Activated CD8-positive, alpha-beta T cell treated with anti-CD3 and anti-CD28 coated beads, Interleukin-2, amount 10 ng/mL, durations not matched to agents 7 days and 5 days (primary cell): ENCODE measurements at regions not wholly inside any gene's neighbourhood (a gene's known extent, or its start where the extent isn't known, plus 50 kb on each side); places are given as distances from the start of the nearest gene placed in this dataset.

Experiments used
- ATAC-seq: fragments of 150-1000 bp; cut with Tn5 transposase; one replicate; pipeline ENCODE4 v1.10.0; 2021; ENCODE audit warnings: moderate library complexity
- CTCF ChIA-PET: fragments of 350-600 bp; sonication (Branson Sonifier 250); formaldehyde crosslinking; loops from one replicate; lab custom pipeline; 2021; ENCODE audit warnings: antibody characterized with exemption; lab: Charles Lee
- POLR2A ChIA-PET: fragments of 350-600 bp; sonication (Branson Sonifier 250); formaldehyde crosslinking; loops from one replicate; lab custom pipeline; 2021; ENCODE audit warnings: antibody characterized with exemption; lab: Charles Lee
- DNase-seq: peaks from one replicate; pipeline ENCODE4 v3.0.0-alpha.2; 2020
- H3K27ac Mint-ChIP-seq: one replicate; pipeline ENCODE4 v1.8.0; 2021; ENCODE audit warnings: mild to moderate bottlenecking, mixed read lengths
- H3K27me3 Mint-ChIP-seq: one replicate; pipeline ENCODE4 v1.8.0; 2021; ENCODE audit warnings: low read depth, mixed read lengths
- H3K36me3 Mint-ChIP-seq: one replicate; pipeline ENCODE4 v1.8.0; 2021; ENCODE audit warnings: low read depth, mixed read lengths
- H3K4me1 Mint-ChIP-seq: one replicate; pipeline ENCODE4 v1.8.0; 2021; ENCODE audit warnings: low read depth, mixed read lengths
- H3K4me3 Mint-ChIP-seq: one replicate; pipeline ENCODE4 v1.8.0; 2021; ENCODE audit warnings: mild to moderate bottlenecking, mixed read lengths
- H3K9me3 Mint-ChIP-seq: one replicate; pipeline ENCODE4 v1.8.0; 2022; ENCODE audit warnings: mixed read lengths; ENCODE audit not compliant: insufficient read depth

DNA sequence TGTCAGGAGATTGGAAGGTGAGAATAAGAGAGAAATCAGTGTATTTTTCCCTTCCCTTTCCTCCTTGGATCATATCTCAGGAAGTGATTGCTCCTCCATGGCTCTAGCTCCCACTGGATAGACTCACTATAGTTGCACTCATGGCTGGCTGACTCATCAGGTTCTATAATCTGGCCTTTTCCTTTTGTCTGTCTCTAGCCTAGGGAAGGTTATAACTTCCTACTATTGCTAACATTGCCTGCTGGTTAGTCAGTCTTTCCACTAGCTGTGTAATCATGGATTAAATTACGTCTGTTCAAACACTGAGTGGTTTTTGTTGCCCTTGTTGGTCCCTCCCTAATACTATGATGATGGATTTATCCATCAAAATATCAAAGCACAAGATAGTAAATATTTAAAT lies 195.5 kb upstream of the VEGFC start:
- CTCF ChIA-PET, result no interaction called here
- Mint-ChIP-seq H3K9me3 (no peaks in the 10 kb centered on the region), H3K36me3 (no peaks in the 10 kb centered on the region), H3K27ac (no peak overlapping the region), H3K4me1 (no peaks in the 10 kb centered on the region), H3K4me3 (no peak overlapping the region), H3K27me3 (no peaks in the 10 kb centered on the region)
- DNase-seq (no peak), ATAC-seq (no peak)
- POLR2A ChIA-PET, result no interaction called here

DNA sequence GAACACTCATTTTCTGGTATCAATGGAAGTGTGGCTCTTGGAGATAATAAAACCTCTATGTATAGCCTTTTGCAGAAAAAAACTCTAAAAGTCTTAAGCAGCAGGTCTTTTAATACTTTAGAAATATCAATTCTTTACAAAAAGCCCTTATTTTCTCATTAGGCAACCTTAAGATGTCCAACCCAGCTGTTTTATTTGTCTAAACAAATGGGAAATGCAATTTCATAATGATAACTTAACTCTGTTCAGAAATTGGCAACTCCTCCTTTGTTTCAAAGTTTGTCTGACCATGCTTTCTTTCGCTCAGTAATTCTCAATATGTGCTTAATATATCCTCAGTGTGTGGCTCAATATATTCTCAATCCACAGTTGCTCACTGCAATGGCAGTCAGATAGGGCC lies 196.5 kb upstream of the VEGFC start:
- H3K27ac Mint-ChIP-seq, result no peak overlapping the region
- H3K4me1 Mint-ChIP-seq, result no peaks in the 10 kb centered on the region
- ChIA-PET CTCF (interaction anchor here (0.6 kb wide), 1 partner anchor 905 kb away, joined by 3 read pairs; no protein-coding TSS in a partner anchor), POLR2A (no interaction called here)
- no peak overlapping the region for H3K4me3 Mint-ChIP-seq
- no peak for DNase-seq
- no peaks in the 10 kb centered on the region for H3K27me3 Mint-ChIP-seq
- ATAC-seq, result no peak
- H3K36me3 Mint-ChIP-seq, result no peaks in the 10 kb centered on the region
- no peaks in the 10 kb centered on the region for H3K9me3 Mint-ChIP-seq

DNA sequence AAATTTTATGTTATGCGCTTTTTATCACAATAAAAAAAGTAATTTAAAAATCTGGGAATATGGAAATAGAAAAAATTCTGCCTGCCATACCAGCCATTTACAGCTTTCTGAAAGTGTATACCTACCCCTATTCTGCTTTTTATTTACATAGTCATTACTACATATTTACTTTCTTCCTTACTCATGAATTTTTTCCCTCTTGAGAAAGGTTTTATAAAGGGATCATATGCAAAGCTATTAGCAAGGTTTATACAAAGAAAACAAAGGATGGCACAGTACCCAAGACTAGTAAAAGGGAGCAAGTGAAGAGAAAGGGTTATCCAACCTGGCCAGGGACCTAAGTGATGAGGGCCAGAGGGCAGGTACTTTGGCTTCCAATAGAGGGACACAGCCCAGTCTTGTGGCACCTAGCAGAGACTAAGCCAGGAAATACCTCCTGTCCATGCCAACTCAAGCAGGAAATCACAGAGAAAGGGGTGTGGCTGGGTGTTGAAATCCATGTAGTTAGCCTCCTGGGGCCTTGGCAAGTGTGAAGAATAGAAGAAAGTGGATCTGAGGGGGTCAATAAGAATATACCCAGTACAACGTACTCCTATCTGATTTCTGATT lies 207.3 kb upstream of the VEGFC start:
- Mint-ChIP-seq H3K4me1 (no peaks in the 10 kb centered on the region), H3K27ac (no peak overlapping the region), H3K9me3 (no peaks in the 10 kb centered on the region), H3K36me3 (no peaks in the 10 kb centered on the region), H3K4me3 (no peak overlapping the region), H3K27me3 (no peaks in the 10 kb centered on the region)
- CTCF ChIA-PET, result no interaction called here
- DNase-seq (no peak), ATAC-seq (no peak)
- POLR2A ChIA-PET, result no interaction called here

DNA sequence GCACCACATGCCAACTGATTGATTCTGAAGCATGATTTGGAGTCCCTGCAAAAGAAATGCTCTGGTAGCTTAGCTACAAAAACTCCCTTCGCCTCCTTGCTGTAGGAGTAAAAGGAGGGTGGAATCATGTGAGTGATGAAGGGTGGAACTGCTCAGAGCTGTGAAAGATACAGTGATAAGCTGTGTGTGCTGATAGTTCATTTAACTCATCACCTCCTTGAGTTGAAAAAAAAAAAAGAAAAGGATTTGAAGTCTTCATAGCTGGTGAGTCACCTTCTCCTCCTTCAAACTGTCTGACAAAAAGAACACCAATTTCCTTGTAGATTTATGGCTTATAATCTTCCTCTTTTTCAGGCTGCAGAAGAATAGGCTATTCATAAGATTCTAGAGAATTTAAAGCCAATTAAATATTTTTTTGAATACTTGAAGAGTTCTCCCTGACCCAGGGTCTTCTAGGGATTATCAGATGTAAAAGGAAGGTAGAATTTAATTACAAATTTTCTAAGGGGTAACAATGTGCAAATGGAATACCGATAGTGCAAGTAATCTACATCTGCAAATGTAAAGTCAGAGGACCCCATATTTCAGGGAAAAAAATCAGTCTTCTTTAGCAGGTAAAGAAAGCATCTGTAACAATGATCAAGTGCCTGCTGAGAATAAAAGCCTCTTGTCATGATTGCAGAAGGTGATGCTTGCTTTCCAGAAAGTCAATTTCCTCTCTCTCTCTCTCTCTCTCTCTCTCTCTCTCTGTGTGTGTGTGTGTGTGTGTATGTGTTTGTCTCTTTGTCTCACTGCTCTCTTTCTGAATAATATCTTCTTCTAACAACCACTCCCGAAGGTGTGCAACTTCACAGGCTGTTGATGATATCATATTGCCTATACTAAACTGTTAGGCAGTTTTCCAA lies 208.8 kb upstream of the VEGFC start:
- no peaks in the 10 kb centered on the region for H3K36me3 Mint-ChIP-seq
- CTCF ChIA-PET, result no interaction called here
- H3K27me3 Mint-ChIP-seq, result no peaks in the 10 kb centered on the region

DNA sequence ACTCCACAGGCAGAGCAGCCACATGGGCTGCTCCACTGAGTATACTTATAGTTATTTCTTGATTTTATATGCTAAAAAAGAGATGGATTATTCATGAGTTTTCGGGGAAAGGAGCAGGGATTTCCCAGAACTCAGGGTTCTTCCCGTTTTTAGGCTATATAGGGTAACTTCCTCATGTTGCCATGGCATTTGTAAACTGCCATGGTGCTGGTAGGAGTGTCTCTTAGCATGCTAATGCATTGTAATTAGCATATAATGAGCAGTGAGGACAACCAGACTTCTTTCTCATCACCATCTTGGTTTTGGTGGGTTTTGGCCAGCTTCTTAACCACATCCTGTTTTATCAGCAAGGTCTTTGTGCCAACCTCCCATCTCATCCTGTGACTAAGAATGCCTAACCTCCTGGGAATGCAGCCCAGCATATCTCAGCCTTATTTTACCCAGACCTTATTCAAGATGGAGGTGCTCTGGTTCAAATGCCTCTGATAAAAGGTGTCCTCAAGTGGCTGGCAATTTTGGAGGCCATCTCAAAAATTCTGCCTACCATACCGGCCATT lies 213.0 kb upstream of the VEGFC start:
- ATAC-seq (no peak), DNase-seq (no peak)
- Mint-ChIP-seq H3K9me3 (no peaks in the 10 kb centered on the region), H3K4me3 (no peak overlapping the region), H3K27ac (no peak overlapping the region), H3K4me1 (peaks cover 5% of the 10 kb centered on the region), H3K27me3 (no peaks in the 10 kb centered on the region), H3K36me3 (no peaks in the 10 kb centered on the region)
- ChIA-PET POLR2A (no interaction called here), CTCF (no interaction called here)

More for the DNA sequence above, 208.8 kb upstream of the VEGFC start:
- no peaks in the 10 kb centered on the region for H3K9me3 Mint-ChIP-seq
- DNase-seq, result no peak
- no peak for ATAC-seq
- H3K27ac Mint-ChIP-seq, result no peak overlapping the region
- POLR2A ChIA-PET, result no interaction called here
- H3K4me1 Mint-ChIP-seq, result peaks cover 5% of the 10 kb centered on the region
- H3K4me3 Mint-ChIP-seq, result no peak overlapping the region

DNA sequence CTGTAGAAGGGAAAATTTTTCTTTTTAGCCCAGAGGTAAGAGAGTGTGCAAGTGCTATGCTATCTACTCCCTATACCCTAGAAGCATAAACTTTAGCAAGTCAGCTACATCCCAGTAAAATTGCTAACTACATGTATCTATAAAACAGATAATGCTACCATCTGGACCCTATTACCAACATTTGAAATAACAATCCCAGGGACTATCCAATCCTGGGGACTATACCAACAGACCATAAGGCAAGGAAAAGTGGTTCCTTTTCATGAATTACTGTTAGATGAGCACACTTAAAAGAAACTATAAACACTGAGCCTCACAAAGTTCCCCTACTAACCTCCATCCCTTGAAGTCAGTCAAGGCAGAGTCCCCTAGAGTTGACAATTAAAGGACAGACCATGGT lies 213.6 kb upstream of the VEGFC start:
- CTCF ChIA-PET, result no interaction called here
- ATAC-seq (no peak), DNase-seq (no peak)
- Mint-ChIP-seq H3K27ac (no peak overlapping the region), H3K4me1 (peaks cover 5% of the 10 kb centered on the region), H3K27me3 (no peaks in the 10 kb centered on the region), H3K4me3 (no peak overlapping the region), H3K36me3 (no peaks in the 10 kb centered on the region), H3K9me3 (no peaks in the 10 kb centered on the region)
- POLR2A ChIA-PET, result no interaction called here

DNA sequence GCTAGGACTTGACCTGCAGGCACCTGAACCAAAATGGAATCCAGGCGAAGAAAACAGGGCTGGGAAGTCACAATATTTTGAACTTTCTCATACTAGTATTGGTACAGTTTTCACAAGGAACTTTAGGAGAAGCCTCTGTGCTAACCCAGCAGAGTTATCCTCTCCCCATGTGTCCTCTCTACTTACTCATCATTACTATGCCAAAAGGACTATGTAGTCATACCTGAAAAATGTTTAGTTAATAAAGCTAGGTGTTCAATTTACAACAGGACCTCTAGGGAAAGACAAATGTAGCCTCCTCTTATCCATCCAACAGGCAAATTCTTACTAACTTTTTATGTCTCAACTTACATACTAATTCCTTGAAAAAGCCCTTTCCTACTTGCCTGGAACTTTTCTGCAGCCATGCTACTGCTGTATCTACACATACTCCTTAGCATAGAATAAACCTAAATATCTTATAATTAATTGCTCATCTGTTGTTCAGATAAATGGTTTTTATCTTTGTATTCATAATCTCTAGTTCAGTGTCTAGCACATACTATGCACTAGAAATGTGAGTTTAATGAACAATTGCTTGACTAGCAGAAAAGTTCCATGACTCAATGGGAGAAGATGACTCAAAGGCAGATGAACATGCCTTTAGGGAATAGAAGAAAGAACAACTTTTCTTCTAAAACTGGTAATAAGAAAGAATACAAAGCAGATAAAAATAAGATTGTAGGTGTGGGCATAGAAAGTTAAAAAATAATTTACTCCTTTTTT lies 215.5 kb upstream of the VEGFC start:
- peaks cover 4% of the 10 kb centered on the region for H3K9me3 Mint-ChIP-seq
- ChIA-PET CTCF (no interaction called here), POLR2A (no interaction called here)
- ATAC-seq (no peak), DNase-seq (no peak)
- H3K4me1 Mint-ChIP-seq, result peaks cover 5% of the 10 kb centered on the region
- no peaks in the 10 kb centered on the region for H3K27me3 Mint-ChIP-seq
- no peak overlapping the region for H3K27ac Mint-ChIP-seq
- no peaks in the 10 kb centered on the region for H3K36me3 Mint-ChIP-seq
- H3K4me3 Mint-ChIP-seq, result no peak overlapping the region

DNA sequence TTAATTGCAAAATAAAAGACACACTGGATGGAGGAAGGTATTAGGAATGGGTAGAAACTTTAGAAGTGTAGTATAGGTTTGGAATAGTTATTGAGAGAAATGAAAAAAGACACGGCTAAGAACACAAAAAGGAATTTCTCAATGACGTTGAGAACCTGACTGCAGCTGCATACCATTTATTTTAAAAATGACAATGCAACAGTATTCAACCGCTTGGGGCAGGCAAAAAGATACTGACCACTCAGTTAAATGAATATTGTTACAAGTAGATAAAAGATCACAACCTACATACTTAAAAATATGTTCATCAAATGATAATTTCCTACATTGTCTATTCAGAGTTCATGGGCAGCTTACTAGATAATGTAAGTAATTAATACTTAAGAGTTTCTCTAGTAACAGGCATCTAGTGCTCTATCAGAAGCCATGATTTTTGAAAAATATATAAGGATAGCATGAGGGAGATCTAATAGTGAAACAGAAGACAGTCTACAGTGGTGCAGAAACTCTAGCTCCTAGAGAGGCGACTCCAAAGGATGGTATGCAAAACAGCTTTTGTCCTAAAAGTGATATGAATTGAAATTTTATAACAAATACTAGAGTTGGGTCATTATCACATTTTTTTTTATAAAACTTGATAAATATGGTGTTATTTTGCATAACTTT lies 216.2 kb upstream of the VEGFC start:
- Mint-ChIP-seq H3K36me3 (no peaks in the 10 kb centered on the region), H3K27me3 (no peaks in the 10 kb centered on the region), H3K4me1 (peaks cover 5% of the 10 kb centered on the region), H3K9me3 (peaks cover 7% of the 10 kb centered on the region), H3K27ac (no peak overlapping the region), H3K4me3 (no peak overlapping the region)
- POLR2A ChIA-PET, result no interaction called here
- DNase-seq (no peak), ATAC-seq (no peak)
- CTCF ChIA-PET, result no interaction called here

DNA sequence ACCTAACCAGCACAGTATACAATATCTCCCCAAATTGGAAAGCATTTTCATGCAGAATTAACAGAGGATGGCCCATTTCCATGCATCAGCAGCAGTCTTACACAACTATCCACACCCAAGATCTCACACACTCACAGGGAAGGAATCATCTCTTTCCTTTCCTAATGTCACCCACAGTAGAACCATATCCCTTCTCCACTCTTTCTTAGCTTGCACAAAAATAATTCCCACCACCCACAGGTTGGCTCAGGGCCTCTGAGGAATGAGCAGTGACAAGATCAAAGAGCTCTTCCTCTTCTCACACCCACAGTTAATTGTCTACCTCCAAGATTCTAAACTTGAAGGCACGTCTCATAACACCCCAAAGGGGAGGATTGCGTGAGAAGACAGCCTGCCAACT lies 217.7 kb upstream of the VEGFC start:
- ChIA-PET POLR2A (no interaction called here), CTCF (no interaction called here)
- Mint-ChIP-seq H3K27me3 (no peaks in the 10 kb centered on the region), H3K36me3 (no peaks in the 10 kb centered on the region), H3K4me1 (peaks cover 5% of the 10 kb centered on the region), H3K9me3 (peaks cover 12% of the 10 kb centered on the region), H3K4me3 (no peak overlapping the region), H3K27ac (no peak overlapping the region)
- DNase-seq (no peak), ATAC-seq (no peak)

DNA sequence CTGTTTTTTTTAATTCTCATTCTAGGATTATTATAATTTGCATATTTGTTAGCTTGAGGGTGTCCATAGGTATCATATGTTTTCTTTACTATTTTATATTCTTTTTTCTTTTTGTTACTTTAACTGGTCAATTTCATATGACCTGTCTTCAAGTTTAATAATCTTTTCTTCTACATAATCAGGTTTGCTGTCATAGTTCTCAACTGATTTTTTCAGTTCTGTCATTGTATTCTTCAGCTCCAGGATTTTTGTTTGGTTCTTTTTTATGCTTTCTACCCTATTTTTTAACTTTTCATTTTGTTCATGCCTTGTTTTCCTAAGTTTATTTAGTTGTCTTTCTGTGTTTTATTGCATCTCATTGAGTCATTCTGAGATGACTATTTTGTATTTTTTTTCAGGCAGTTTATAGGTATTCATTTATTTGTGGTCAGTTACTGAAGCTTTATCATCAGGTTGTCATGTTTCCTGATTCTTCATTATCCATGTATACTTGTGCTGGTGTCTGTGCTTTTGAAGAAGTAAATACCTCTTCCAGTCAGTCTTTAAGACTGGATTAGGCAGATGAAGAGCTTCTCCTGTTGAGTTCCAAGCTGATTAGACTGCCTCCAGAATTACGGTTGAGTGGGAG lies 220.3 kb upstream of the VEGFC start:
- no peak for DNase-seq
- peaks cover 12% of the 10 kb centered on the region for H3K9me3 Mint-ChIP-seq
- ATAC-seq, result no peak
- ChIA-PET CTCF (interaction anchor here (0.6 kb wide), 1 partner anchor 143 kb away, joined by 3 read pairs; no protein-coding TSS in a partner anchor), POLR2A (no interaction called here)
- H3K4me1 Mint-ChIP-seq, result no peaks in the 10 kb centered on the region
- H3K36me3 Mint-ChIP-seq, result no peaks in the 10 kb centered on the region
- H3K27ac Mint-ChIP-seq, result no peak overlapping the region
- H3K4me3 Mint-ChIP-seq, result no peak overlapping the region
- no peaks in the 10 kb centered on the region for H3K27me3 Mint-ChIP-seq

DNA sequence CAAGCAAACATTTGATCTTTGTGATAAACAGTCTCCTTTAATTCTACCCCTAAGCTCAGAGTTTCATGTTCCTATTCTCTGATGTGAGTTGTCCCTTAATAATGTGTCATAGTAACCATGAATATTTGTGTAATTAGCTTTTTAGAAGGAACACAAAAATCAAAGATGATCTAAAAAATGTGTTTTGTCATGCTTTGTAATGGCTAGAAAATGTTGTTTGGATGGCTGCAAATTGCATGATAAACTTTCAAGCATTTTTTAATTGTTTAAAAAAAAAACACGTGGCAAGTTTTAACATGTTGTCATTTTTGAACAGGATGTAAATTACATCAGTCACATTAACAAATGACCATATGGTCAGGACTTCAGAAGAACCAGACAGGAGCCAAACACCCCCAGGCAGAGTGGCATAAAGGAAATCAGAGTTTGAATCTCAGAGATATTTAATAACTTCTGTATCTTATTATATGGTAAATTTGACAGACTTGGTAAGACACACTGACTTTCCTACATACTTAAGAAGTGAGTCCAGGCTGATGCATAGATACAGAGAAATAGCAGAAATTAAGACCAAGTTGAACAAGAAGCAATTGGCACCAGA lies 223.9 kb upstream of the VEGFC start:
- no peaks in the 10 kb centered on the region for H3K36me3 Mint-ChIP-seq
- ATAC-seq (no peak), DNase-seq (no peak)
- peaks cover 12% of the 10 kb centered on the region for H3K9me3 Mint-ChIP-seq
- no peaks in the 10 kb centered on the region for H3K4me1 Mint-ChIP-seq
- no peaks in the 10 kb centered on the region for H3K27me3 Mint-ChIP-seq
- ChIA-PET CTCF (no interaction called here), POLR2A (no interaction called here)
- no peak overlapping the region for H3K4me3 Mint-ChIP-seq
- no peak overlapping the region for H3K27ac Mint-ChIP-seq
